Omental fat pad (tissue), 3 donors: ENCODE measurements at regions not wholly inside any gene's neighbourhood (a gene's known extent, or its start where the extent isn't known, plus 50 kb on each side); places are given as distances from the start of the nearest gene placed in this dataset.

Experiments used
- ATAC-seq: fragments of 150-250 bp; one replicate; pipeline ENCODE4 v1.9.1; 2016; ENCODE audit warnings: mild to moderate bottlenecking, moderate library complexity; ENCODE audit not compliant: low FRiP score
- DNase-seq: peaks from one replicate; pipeline ENCODE4 v3.0.0-alpha.2; 2019; ENCODE audit warnings: low spot score
- CTCF ChIP-seq, 3 donors: fragments of 450-650 bp; IDR thresholded peaks; one replicate each; pipeline ENCODE4 v1.5.1; 2016 to 2017; ENCODE audit warnings: antibody characterized with exemption in 3 of 3, mild to moderate bottlenecking in 3 of 3, moderate library complexity in 2 of 3

- DNase-seq (no peak), ATAC-seq (no peak)
- no peak for TF ChIP-seq CTCF (IDR thresholded peaks at IDR 0.05)
Measured at GRCh38 chr18:37874721-37875120, 309.1 kb upstream of the CELF4 start.

GRCh38 chr18:37873416-37873815 is 307.8 kb upstream of the CELF4 start:
- TF ChIP-seq CTCF (IDR thresholded peaks at IDR 0.05): no peak

GRCh38 chr18:37872562-37872961 is 307.0 kb upstream of the CELF4 start:
- no peak for ATAC-seq
- no peak for DNase-seq
- TF ChIP-seq CTCF (IDR thresholded peaks at IDR 0.05): no peak

More at GRCh38 chr18:37873416-37873815, 307.8 kb upstream of the CELF4 start:
- ATAC-seq (no peak), DNase-seq (no peak)

GRCh38 chr18:37871561-37871960 is 306.0 kb upstream of the CELF4 start:
- no peak for ATAC-seq
- no peak for DNase-seq
- no peak for TF ChIP-seq CTCF (IDR thresholded peaks at IDR 0.05)

- no peak for ATAC-seq
- DNase-seq: no peak
- TF ChIP-seq CTCF (IDR thresholded peaks at IDR 0.05): no peak
Measured at GRCh38 chr18:37869051-37869450, 303.5 kb upstream of the CELF4 start.

GRCh38 chr18:37864122-37864521 is 298.5 kb upstream of the CELF4 start:
- ATAC-seq (no peak), DNase-seq (no peak)
- TF ChIP-seq CTCF (IDR thresholded peaks at IDR 0.05): no peak

GRCh38 chr18:37861981-37862380 is 296.4 kb upstream of the CELF4 start:
- TF ChIP-seq CTCF (IDR thresholded peaks at IDR 0.05): no peak
- ATAC-seq (no peak), DNase-seq (no peak)
